Breast epithelium (tissue), 4 donors: ENCODE measurements at regions not wholly inside any gene's neighbourhood (a gene's known extent, or its start where the extent isn't known, plus 50 kb on each side); places are given as distances from the start of the nearest gene placed in this dataset.

ENCODE experiments used
- DNase-seq, 2 donors: peaks; one replicate each; pipeline ENCODE4 v3.0.0-alpha.2; 2019; ENCODE audit warnings: low spot score in 2 of 2
- H3K27ac ChIP-seq, 2 donors: fragments of 200-600 bp; sonication (generic) in 1 of 2; one replicate each; pipeline ENCODE4 v1.5.1; 2016 to 2019; ENCODE audit warnings: mild to moderate bottlenecking in 1 of 2
- H3K27me3 ChIP-seq, 2 donors: fragments of 200-600 bp; sonication (generic) in 1 of 2; one replicate each; pipeline versions ENCODE4 v1.5.1 to v1.6.0; 2017 to 2019; ENCODE audit warnings: control low read depth in 1 of 2, mild to moderate bottlenecking in 1 of 2
- H3K36me3 ChIP-seq: fragments of 200-600 bp; one replicate; pipeline ENCODE4 v1.5.1; 2019
- H3K4me1 ChIP-seq, 2 donors: fragments of 200-600 bp; sonication (generic); one replicate each; pipeline ENCODE4 v1.5.1; 2016 to 2019; ENCODE audit warnings: control low read depth in 1 of 2
- H3K4me3 ChIP-seq, 3 donors: fragments of 200-600 bp; sonication (generic); 1 replicate in 2 of 3; 2 replicates in 1 of 3; pipeline ENCODE4 v1.5.1; 2016 to 2019; ENCODE audit warnings: mild to moderate bottlenecking in 3 of 3, moderate library complexity in 2 of 3
- H3K9me3 ChIP-seq, 2 donors: fragments of 200-600 bp; sonication (generic) in 1 of 2; one replicate each; pipeline ENCODE4 v1.5.1; 2016 to 2019; ENCODE audit warnings: control low read depth in 1 of 2
- POLR2A ChIP-seq: fragments of 450-650 bp; IDR thresholded peaks from one replicate; pipeline ENCODE4 v1.6.1; 2016; ENCODE audit warnings: antibody characterized with exemption, mild to moderate bottlenecking, moderate library complexity
- POLR2AphosphoS5 ChIP-seq, 3 donors: sonication (generic); formaldehyde crosslinking; IDR thresholded peaks; one replicate each; pipeline ENCODE4 v1.6.1; 2017; ENCODE audit warnings: antibody characterized with exemption in 3 of 3
- intact Hi-C: fragments of 100-400 bp; cut with DNase I; formaldehyde crosslinking; loops from one replicate; pipeline ENCODE4 v1.15.1; 2023; ENCODE audit warnings: low total_unique reads
- TF ChIP-seq, protein P1 (sequence below), 3 donors: fragments of 450-650 bp; IDR thresholded peaks; one replicate each; pipeline ENCODE4 v1.5.1; 2016 to 2017; ENCODE audit warnings: antibody characterized with exemption in 3 of 3, mild to moderate bottlenecking in 3 of 3, moderate library complexity in 3 of 3

DNA sequence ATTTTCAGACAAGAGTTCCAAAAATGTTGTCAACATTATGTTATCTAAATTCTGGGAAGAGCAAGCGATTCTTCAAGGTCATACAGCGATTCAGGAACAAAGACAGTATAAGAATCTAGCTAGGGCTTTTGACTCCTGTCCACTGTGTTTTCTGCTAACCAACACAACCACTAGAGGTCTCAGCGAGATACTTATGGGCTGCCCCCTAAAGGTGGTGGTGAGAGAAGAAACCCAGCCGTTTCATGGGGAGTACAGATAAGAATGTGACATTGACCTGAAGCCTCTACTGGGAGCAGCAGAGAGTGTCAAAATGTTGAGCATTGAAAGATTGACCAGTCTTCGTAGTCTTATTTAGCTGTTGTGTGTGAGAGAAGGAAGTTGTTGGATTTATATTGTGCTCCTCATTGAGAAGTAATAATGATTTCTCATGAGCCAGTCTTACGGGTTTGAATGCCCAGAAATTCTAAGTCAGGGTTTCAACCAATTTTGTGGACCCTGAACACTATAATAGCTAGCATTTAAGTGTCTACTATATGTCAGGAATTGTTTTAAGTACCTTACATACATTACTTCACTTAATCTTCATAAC is 168.3 kb downstream of the SPRY1 start:
- Histone ChIP-seq H3K4me3 (no peak overlapping the region), H3K27ac (no peak overlapping the region), H3K27me3 (no peaks in the 10 kb centered on the region), H3K9me3 (no peaks in the 10 kb centered on the region), H3K4me1 (no peaks in the 10 kb centered on the region), H3K36me3 (no peaks in the 10 kb centered on the region)
- intact Hi-C loops: no loop called here
- no peak for DNase-seq
- TF ChIP-seq, protein P1, sequence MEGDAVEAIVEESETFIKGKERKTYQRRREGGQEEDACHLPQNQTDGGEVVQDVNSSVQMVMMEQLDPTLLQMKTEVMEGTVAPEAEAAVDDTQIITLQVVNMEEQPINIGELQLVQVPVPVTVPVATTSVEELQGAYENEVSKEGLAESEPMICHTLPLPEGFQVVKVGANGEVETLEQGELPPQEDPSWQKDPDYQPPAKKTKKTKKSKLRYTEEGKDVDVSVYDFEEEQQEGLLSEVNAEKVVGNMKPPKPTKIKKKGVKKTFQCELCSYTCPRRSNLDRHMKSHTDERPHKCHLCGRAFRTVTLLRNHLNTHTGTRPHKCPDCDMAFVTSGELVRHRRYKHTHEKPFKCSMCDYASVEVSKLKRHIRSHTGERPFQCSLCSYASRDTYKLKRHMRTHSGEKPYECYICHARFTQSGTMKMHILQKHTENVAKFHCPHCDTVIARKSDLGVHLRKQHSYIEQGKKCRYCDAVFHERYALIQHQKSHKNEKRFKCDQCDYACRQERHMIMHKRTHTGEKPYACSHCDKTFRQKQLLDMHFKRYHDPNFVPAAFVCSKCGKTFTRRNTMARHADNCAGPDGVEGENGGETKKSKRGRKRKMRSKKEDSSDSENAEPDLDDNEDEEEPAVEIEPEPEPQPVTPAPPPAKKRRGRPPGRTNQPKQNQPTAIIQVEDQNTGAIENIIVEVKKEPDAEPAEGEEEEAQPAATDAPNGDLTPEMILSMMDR (IDR thresholded peaks at IDR 0.05): peak; percentile 41 to 73 (median 72)
- TF ChIP-seq POLR2AphosphoS5 (IDR thresholded peaks at IDR 0.05) (no peak), POLR2A (no peak)

DNA sequence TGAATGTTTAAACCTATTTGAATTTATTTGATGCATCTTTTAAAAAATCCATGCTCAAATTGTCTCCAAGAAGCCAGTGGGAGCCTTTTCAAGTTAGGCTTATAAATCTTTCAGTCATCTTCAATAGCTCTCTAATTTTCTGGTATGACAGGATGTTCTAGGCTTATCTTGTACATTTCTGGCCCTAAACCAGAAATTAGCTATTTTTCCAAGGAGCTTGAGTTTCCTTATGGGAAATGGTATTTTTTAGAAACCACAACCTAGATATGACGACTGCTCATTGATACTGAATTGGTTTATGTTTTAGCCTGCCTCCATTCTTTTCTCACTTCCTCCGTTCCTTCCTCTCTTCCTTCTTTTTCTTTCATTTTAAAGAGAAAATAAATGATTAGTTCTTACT is 172.3 kb downstream of the SPRY1 start:
- H3K4me1 ChIP-seq: no peaks in the 10 kb centered on the region
- DNase-seq: no peak
- intact Hi-C loops: no loop called here

DNA sequence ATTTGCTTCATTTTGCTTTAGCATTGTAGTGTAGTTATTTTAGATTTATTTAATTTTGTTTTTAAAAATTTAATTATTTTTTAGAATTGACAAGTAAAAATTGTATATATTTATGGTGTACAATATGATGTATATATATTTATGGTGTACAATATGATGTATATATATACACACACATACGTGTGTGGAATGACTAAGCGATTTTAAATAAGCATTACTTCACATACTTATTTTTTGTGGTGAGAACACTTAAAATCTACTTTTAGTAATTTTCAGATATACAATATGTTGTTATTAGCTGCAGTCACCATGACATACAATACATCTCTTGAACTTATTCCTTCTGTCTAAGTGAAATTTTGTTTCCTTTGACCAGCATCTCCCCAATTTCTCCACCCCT is 172.9 kb downstream of the SPRY1 start:
- DNase-seq: no peak
- Histone ChIP-seq H3K27me3 (no peaks in the 10 kb centered on the region), H3K27ac (no peak overlapping the region), H3K4me3 (no peak overlapping the region), H3K9me3 (no peaks in the 10 kb centered on the region), H3K4me1 (no peaks in the 10 kb centered on the region), H3K36me3 (no peaks in the 10 kb centered on the region)
- TF ChIP-seq POLR2A (no peak), POLR2AphosphoS5 (IDR thresholded peaks at IDR 0.05) (no peak)
- TF ChIP-seq, protein P1 (IDR thresholded peaks at IDR 0.05): no peak
- intact Hi-C loops: no loop called here

More for the DNA sequence above, 172.3 kb downstream of the SPRY1 start:
- no peak for TF ChIP-seq POLR2A
- TF ChIP-seq, protein P1 (IDR thresholded peaks at IDR 0.05): no peak
- TF ChIP-seq POLR2AphosphoS5 (IDR thresholded peaks at IDR 0.05): no peak
- Histone ChIP-seq H3K27me3 (no peaks in the 10 kb centered on the region), H3K9me3 (no peaks in the 10 kb centered on the region), H3K36me3 (no peaks in the 10 kb centered on the region), H3K27ac (no peak overlapping the region), H3K4me3 (no peak overlapping the region)

DNA sequence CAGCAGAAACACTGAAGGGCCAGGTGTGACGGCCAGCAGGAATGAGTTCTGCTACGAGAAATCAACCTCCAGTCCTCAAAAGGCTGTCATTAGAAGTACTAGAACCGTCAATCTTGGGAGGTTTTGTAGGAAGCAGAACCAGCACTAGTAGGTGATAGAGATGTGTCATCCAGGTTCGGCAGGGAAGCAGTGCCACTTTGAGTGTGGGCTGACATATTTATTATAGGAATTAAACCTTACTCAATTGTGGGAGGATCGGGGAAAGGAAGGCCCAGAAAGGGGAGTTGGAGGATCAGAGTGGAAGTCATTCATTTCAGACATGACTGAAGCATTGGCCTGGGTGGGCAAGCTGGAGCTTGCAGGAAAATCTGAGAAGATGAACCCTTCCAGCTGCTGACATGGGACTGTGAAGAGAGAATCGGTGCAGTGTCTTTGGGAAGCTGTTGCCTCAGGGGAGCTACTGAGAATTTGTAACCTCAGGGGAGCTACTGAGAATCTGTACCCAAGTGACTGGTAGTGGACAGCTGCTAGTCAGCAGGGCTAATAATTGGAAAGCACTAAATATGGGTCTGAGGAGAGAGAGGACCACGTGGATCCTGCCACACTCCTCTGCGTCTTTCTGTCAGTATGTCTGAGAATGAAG is 177.4 kb downstream of the SPRY1 start:
- Histone ChIP-seq H3K9me3 (no peaks in the 10 kb centered on the region), H3K27me3 (no peaks in the 10 kb centered on the region)
- intact Hi-C loops: no loop called here

DNA sequence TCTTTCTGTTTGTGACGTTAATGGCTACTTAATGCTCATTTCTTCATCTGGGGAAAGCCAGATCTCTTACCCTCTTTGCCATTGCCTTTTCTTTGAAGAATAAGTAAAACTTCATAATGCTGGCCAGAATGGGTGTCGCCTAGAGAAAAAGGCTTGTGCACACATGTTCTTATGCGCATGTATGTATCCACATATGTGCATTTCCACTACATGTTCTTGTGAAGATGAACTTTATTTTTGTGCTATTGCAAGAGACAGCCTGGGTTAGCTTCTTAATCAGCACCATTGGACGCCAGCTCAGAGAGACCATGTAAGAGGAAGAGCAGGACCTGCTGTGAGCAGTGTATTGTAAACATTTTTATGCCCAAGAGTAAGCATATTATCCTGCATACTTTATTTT is 178.7 kb downstream of the SPRY1 start:
- no peaks in the 10 kb centered on the region for H3K4me1 ChIP-seq
- no peak for DNase-seq
- no peak overlapping the region for H3K27ac ChIP-seq
- no peaks in the 10 kb centered on the region for H3K9me3 ChIP-seq
- no peaks in the 10 kb centered on the region for H3K27me3 ChIP-seq
- no peak overlapping the region for H3K4me3 ChIP-seq
- intact Hi-C loops: no loop called here
- no peaks in the 10 kb centered on the region for H3K36me3 ChIP-seq
- TF ChIP-seq POLR2AphosphoS5 (IDR thresholded peaks at IDR 0.05) (no peak), POLR2A (no peak)

More for the DNA sequence above, 177.4 kb downstream of the SPRY1 start:
- TF ChIP-seq, protein P1 (IDR thresholded peaks at IDR 0.05): no peak
- TF ChIP-seq POLR2A (no peak), POLR2AphosphoS5 (IDR thresholded peaks at IDR 0.05) (no peak)
- no peak for DNase-seq
- Histone ChIP-seq H3K4me1 (no peaks in the 10 kb centered on the region), H3K27ac (no peak overlapping the region), H3K36me3 (no peaks in the 10 kb centered on the region), H3K4me3 (no peak overlapping the region)
